H9 (cell line): ENCODE measurements at regions not wholly inside any gene's neighbourhood (a gene's known extent, or its start where the extent isn't known, plus 50 kb on each side); places are given as distances from the start of the nearest gene placed in this dataset.

Source experiments
- DNase-seq: peaks from one replicate; pipeline ENCODE4 v3.0.0-alpha.2; 2017
- H2AFZ ChIP-seq: one replicate; pipeline ENCODE4 v1.6.1; 2013; ENCODE audit warnings: mild to moderate bottlenecking, low read length, control low read depth, moderate library complexity
- H2AK5ac ChIP-seq: 2 replicates; pipeline ENCODE4 v1.6.1; 2013; ENCODE audit warnings: low read length, control low read depth, mixed read lengths; ENCODE audit not compliant: insufficient read length
- H2BK120ac ChIP-seq: one replicate; pipeline ENCODE4 v1.6.1; 2013; ENCODE audit warnings: low read depth, mild to moderate bottlenecking, low read length, control low read depth, inconsistent platforms; ENCODE audit not compliant: poor library complexity, severe bottlenecking
- H2BK12ac ChIP-seq: 2 replicates; pipeline ENCODE4 v1.6.1; 2013; ENCODE audit warnings: low read length, control low read depth, mixed read lengths, low read depth; ENCODE audit not compliant: insufficient read length
- H2BK15ac ChIP-seq: 2 replicates; pipeline ENCODE4 v1.6.1; 2013; ENCODE audit warnings: low read depth, low read length, control low read depth
- H2BK20ac ChIP-seq: one replicate; pipeline ENCODE4 v1.6.1; 2013; ENCODE audit warnings: low read depth, mild to moderate bottlenecking, low read length, control low read depth, inconsistent platforms; ENCODE audit not compliant: poor library complexity, severe bottlenecking
- H2BK5ac ChIP-seq: 2 replicates; pipeline ENCODE4 v1.6.1; 2013; ENCODE audit warnings: low read length, control low read depth, mixed read lengths; ENCODE audit not compliant: insufficient read length
- H3K14ac ChIP-seq: 2 replicates; pipeline ENCODE4 v1.6.1; 2013; ENCODE audit warnings: low read length, control low read depth; ENCODE audit not compliant: insufficient read depth
- H3K18ac ChIP-seq: 2 replicates; pipeline ENCODE4 v1.6.1; 2013; ENCODE audit warnings: low read depth, mild to moderate bottlenecking, mixed read lengths, low read length, control low read depth; ENCODE audit not compliant: insufficient read length
- H3K23ac ChIP-seq: 2 replicates; pipeline ENCODE4 v1.6.1; 2013; ENCODE audit warnings: low read length, control low read depth, mixed read lengths, low read depth; ENCODE audit not compliant: insufficient read length
- H3K23me2 ChIP-seq: 2 replicates; pipeline ENCODE4 v1.6.1; 2013; ENCODE audit warnings: low read depth, mild to moderate bottlenecking, mixed read lengths, low read length, control low read depth; ENCODE audit not compliant: insufficient read length, poor library complexity, severe bottlenecking
- H3K27ac ChIP-seq: 2 replicates; pipeline ENCODE4 v1.5.1; 2013; ENCODE audit warnings: low read length, control low read depth, mixed read lengths, low read depth; ENCODE audit not compliant: insufficient read length
- H3K27me3 ChIP-seq: 2 replicates; pipeline ENCODE4 v1.6.1; 2013; ENCODE audit warnings: low read length, control low read depth, inconsistent platforms; ENCODE audit not compliant: insufficient read depth
- H3K4ac ChIP-seq: 2 replicates; pipeline ENCODE4 v1.6.1; 2013; ENCODE audit warnings: low read depth, mild to moderate bottlenecking, control low read depth, inconsistent platforms, low read length, moderate library complexity
- H3K4me1 ChIP-seq: 2 replicates; pipeline ENCODE4 v1.6.1; 2013; ENCODE audit warnings: low read length, control low read depth, inconsistent platforms; ENCODE audit not compliant: insufficient read depth
- H3K4me2 ChIP-seq: 2 replicates; pipeline ENCODE4 v1.6.1; 2013; ENCODE audit warnings: low read length, control low read depth, mixed read lengths; ENCODE audit not compliant: insufficient read length, insufficient read depth
- H3K56ac ChIP-seq: 2 replicates; pipeline ENCODE4 v1.6.1; 2013; ENCODE audit warnings: low read depth, mild to moderate bottlenecking, mixed read lengths, low read length, control low read depth; ENCODE audit not compliant: insufficient read length
- H3K79me1 ChIP-seq: 2 replicates; pipeline ENCODE4 v1.6.1; 2013; ENCODE audit warnings: low read depth, mild to moderate bottlenecking, moderate library complexity, low read length, control low read depth, inconsistent platforms; ENCODE audit not compliant: insufficient read depth, poor library complexity, severe bottlenecking
- H3K79me2 ChIP-seq: 2 replicates; pipeline ENCODE4 v1.6.1; 2013; ENCODE audit warnings: low read length, control low read depth, inconsistent platforms; ENCODE audit not compliant: insufficient read depth
- H3K9ac ChIP-seq: 2 replicates; pipeline ENCODE4 v1.6.1; 2013; ENCODE audit warnings: low read length, control low read depth, mixed read lengths; ENCODE audit not compliant: insufficient read length; ENCODE audit errors: extremely low read depth
- H3K9me3 ChIP-seq: one replicate; pipeline ENCODE4 v1.6.1; 2013; ENCODE audit warnings: low read depth, low read length, inconsistent platforms; ENCODE audit not compliant: control insufficient read depth
- H3T11ph ChIP-seq: one replicate; pipeline ENCODE4 v1.6.1; 2013; ENCODE audit warnings: mild to moderate bottlenecking, low read length, control low read depth, inconsistent platforms
- H4K20me1 ChIP-seq: one replicate; pipeline ENCODE4 v1.6.1; 2013; ENCODE audit not compliant: control insufficient read depth, insufficient read length, insufficient read depth
- H4K5ac ChIP-seq: 2 replicates; pipeline ENCODE4 v1.6.1; 2013; ENCODE audit warnings: low read depth, mild to moderate bottlenecking, mixed read lengths, low read length, control low read depth; ENCODE audit not compliant: insufficient read length
- H4K8ac ChIP-seq: replicated peaks from 2 replicates; pipeline ENCODE4 v1.6.1; 2013; ENCODE audit warnings: low read length, control low read depth, mixed read lengths, low read depth; ENCODE audit not compliant: insufficient read length
- H4K91ac ChIP-seq: 2 replicates; pipeline ENCODE4 v1.6.1; 2013; ENCODE audit warnings: low read depth, mild to moderate bottlenecking, moderate library complexity, mixed read lengths, low read length, control low read depth; ENCODE audit not compliant: insufficient read length
- H3K27ac Mint-ChIP-seq, 3 experiments: 2 replicates in 2 of 3; 3 replicates in 1 of 3; pipeline ENCODE4 v1.8.0; 2020 to 2021; ENCODE audit warnings: mixed read lengths in 3 of 3, mild to moderate bottlenecking in 1 of 3, moderate library complexity in 1 of 3
- H3K27me3 Mint-ChIP-seq: 2 replicates; pipeline ENCODE4 v1.8.0; 2021; ENCODE audit warnings: low read depth, mild to moderate bottlenecking, moderate library complexity, mixed read lengths
- H3K36me3 Mint-ChIP-seq, 3 experiments: 2 replicates in 2 of 3; 3 replicates in 1 of 3; pipeline ENCODE4 v1.8.0; 2020 to 2021; ENCODE audit warnings: low read depth in 3 of 3, mixed read lengths in 3 of 3; ENCODE audit not compliant: insufficient read depth in 1 of 3
- H3K4me1 Mint-ChIP-seq, 2 experiments: 2 replicates each; pipeline ENCODE4 v1.8.0; 2020; ENCODE audit warnings: mixed read lengths in 2 of 2
- H3K4me3 Mint-ChIP-seq, 2 experiments: 2 replicates in 1 of 2; 3 replicates in 1 of 2; pipeline ENCODE4 v1.8.0; 2020 to 2021; ENCODE audit warnings: mild to moderate bottlenecking in 2 of 2, mixed read lengths in 2 of 2, moderate library complexity in 1 of 2
- H3K9me3 Mint-ChIP-seq, 2 experiments: 2 replicates in 1 of 2; 3 replicates in 1 of 2; pipeline ENCODE4 v1.8.0; 2020; ENCODE audit warnings: mild to moderate bottlenecking in 2 of 2, mixed read lengths in 2 of 2, moderate library complexity in 1 of 2
- TF ChIP-seq, protein P1 (sequence below): fragments of 200-600 bp; sonication (generic); conservative IDR thresholded peaks from 3 replicates; pipeline ENCODE4 v1.8.0; 2021; ENCODE audit warnings: antibody characterized with exemption, mild to moderate bottlenecking

DNA sequence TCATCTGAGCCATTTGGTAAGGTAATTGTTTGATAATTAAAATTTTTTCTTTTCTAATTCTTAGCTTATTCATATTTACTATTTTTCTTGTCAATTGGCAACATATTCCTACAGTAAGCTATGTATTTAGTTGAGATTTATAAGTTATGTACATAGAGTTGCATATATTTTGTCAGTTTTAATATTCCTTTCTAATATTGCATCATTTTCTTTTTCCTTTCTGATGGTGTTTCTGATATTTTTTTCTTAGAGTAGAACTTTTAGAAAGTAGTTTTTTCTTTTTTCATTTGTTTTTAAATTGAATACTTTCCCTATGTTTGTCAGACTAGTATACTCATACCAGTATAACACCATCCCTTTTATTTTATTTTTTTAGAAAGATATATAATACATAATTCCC lies 131.3 kb downstream of the TTC6 start:
- Histone ChIP-seq H3K9ac (no peak overlapping the region), H3K27ac (no peak overlapping the region), H3K9me3 (no peaks in the 10 kb centered on the region), H2BK15ac (no peak overlapping the region), H3K79me1 (no peaks in the 10 kb centered on the region), H4K5ac (no peak overlapping the region), H2BK120ac (no peak overlapping the region), H3K4ac (no peak overlapping the region), H4K91ac (no peak overlapping the region), H2AFZ (no peak overlapping the region), H3K14ac (no peak overlapping the region), H2BK20ac (no peak overlapping the region), H4K20me1 (no peaks in the 10 kb centered on the region), H2BK5ac (no peak overlapping the region), H3T11ph (no peak overlapping the region), H3K23me2 (no peaks in the 10 kb centered on the region), H3K18ac (no peak overlapping the region), H3K27me3 (no peaks in the 10 kb centered on the region), H3K4me1 (no peaks in the 10 kb centered on the region), H4K8ac (no peak overlapping the region), H2BK12ac (no peak overlapping the region), H3K4me2 (no peak overlapping the region), H2AK5ac (no peak overlapping the region), H3K56ac (no peak overlapping the region), H3K79me2 (no peaks in the 10 kb centered on the region), H3K23ac (no peak overlapping the region)
- H3K4me1 Mint-ChIP-seq: no peaks in the 10 kb centered on the region
- no peak overlapping the region for H3K27ac Mint-ChIP-seq
- TF ChIP-seq, protein P1, sequence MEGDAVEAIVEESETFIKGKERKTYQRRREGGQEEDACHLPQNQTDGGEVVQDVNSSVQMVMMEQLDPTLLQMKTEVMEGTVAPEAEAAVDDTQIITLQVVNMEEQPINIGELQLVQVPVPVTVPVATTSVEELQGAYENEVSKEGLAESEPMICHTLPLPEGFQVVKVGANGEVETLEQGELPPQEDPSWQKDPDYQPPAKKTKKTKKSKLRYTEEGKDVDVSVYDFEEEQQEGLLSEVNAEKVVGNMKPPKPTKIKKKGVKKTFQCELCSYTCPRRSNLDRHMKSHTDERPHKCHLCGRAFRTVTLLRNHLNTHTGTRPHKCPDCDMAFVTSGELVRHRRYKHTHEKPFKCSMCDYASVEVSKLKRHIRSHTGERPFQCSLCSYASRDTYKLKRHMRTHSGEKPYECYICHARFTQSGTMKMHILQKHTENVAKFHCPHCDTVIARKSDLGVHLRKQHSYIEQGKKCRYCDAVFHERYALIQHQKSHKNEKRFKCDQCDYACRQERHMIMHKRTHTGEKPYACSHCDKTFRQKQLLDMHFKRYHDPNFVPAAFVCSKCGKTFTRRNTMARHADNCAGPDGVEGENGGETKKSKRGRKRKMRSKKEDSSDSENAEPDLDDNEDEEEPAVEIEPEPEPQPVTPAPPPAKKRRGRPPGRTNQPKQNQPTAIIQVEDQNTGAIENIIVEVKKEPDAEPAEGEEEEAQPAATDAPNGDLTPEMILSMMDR: no peak
- DNase-seq: no peak
- no peaks in the 10 kb centered on the region for H3K27me3 Mint-ChIP-seq
- no peaks in the 10 kb centered on the region for H3K9me3 Mint-ChIP-seq
- no peak overlapping the region for H3K4me3 Mint-ChIP-seq
- no peaks in the 10 kb centered on the region for H3K36me3 Mint-ChIP-seq
